ENCODE measurements at regions not wholly inside any gene's neighbourhood (a gene's known extent, or its start where the extent isn't known, plus 50 kb on each side); places are given as distances from the start of the nearest gene placed in this dataset.

DNA sequence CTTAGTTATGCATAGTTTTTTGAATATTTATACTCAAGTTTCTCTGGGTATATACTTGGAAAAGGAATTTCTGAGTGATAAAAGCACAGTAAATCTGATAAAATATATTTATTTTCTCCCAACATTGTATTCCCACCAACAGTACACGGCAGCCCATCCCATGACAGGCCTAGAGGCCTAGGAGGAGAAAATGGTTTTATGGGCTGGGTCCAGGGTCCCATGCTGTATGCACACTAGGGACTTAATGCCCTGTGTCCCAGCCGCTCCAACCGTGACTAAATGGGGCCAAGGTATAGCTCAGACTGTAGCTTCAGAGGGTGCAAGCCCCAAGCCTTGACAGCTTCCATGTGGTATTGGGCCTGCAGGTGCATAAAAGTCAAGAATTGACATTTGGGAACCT, 1007.7 kb downstream of the DSC3 start:
- Histone ChIP-seq H3K4me1 (ENCODE audit: control insufficient read depth, low read length) (no peaks in the 10 kb centered on the region), H3K36me3 (ENCODE audit: control insufficient read depth, low read length) (no peaks in the 10 kb centered on the region), H3K4me2 (ENCODE audit: low read length) (no peak overlapping the region), H4K20me1 (ENCODE audit: control insufficient read depth, insufficient read depth, low read depth, low read length) (no peaks in the 10 kb centered on the region), H3K4me3 (ENCODE audit: low read length) (no peak overlapping the region), H3K9me2 (replicated peaks; ENCODE audit: control insufficient read depth, low read length) (no peaks in the 10 kb centered on the region), H3K27me3 (ENCODE audit: control insufficient read depth, low read length) (no peaks in the 10 kb centered on the region), H3K9me3 (ENCODE audit: control insufficient read depth, insufficient read depth, low read length) (peaks cover 5% of the 10 kb centered on the region; the same call in 1 of the 2 replicates), H3K27ac (ENCODE audit: low read depth, low read length) (no peak overlapping the region), H3F3A (ENCODE audit: control insufficient read depth, insufficient read depth) (no peaks in the 10 kb centered on the region), H3K79me2 (ENCODE audit: control insufficient read depth, low read length) (no peaks in the 10 kb centered on the region)
- no peak for TF ChIP-seq EZH2phosphoT487 (IDR thresholded peaks at IDR 0.05; ENCODE audit: borderline replicate concordance, low read length)
- TF ChIP-seq, protein P1, sequence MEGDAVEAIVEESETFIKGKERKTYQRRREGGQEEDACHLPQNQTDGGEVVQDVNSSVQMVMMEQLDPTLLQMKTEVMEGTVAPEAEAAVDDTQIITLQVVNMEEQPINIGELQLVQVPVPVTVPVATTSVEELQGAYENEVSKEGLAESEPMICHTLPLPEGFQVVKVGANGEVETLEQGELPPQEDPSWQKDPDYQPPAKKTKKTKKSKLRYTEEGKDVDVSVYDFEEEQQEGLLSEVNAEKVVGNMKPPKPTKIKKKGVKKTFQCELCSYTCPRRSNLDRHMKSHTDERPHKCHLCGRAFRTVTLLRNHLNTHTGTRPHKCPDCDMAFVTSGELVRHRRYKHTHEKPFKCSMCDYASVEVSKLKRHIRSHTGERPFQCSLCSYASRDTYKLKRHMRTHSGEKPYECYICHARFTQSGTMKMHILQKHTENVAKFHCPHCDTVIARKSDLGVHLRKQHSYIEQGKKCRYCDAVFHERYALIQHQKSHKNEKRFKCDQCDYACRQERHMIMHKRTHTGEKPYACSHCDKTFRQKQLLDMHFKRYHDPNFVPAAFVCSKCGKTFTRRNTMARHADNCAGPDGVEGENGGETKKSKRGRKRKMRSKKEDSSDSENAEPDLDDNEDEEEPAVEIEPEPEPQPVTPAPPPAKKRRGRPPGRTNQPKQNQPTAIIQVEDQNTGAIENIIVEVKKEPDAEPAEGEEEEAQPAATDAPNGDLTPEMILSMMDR (IDR thresholded peaks at IDR 0.05; ENCODE audit: low read depth, low read length, poor library complexity, severe bottlenecking): no peak

DNA sequence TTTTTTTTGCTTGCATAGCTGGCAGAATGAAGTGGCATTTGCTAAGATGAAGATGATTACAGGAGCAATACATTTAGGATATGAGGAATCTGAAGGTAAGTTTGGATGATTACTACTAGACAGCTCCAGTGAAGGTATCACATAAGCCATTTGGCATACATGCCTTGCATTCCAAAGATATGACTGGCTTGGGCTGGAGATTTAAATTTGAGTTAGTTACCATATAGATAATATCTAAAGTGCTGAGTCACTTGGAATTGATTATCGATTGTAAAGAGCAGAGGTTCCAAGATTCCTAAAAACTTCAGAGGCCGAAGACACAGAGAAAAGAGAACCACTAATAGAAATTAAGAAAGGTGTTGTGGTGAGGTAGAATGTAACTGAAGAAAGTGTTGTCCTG, 1026.4 kb downstream of the DSC3 start:
- no peaks in the 10 kb centered on the region for H3K79me2 ChIP-seq (ENCODE audit: control insufficient read depth, low read length)
- H3K27me3 ChIP-seq (ENCODE audit: control insufficient read depth, low read length): no peaks in the 10 kb centered on the region
- H4K20me1 ChIP-seq (ENCODE audit: control insufficient read depth, insufficient read depth, low read depth, low read length): no peaks in the 10 kb centered on the region
- no peaks in the 10 kb centered on the region for H3K9me3 ChIP-seq (ENCODE audit: control insufficient read depth, insufficient read depth, low read length)
- H3K36me3 ChIP-seq (ENCODE audit: control insufficient read depth, low read length): no peaks in the 10 kb centered on the region
- H3K27ac ChIP-seq (ENCODE audit: low read depth, low read length): no peak overlapping the region
- TF ChIP-seq, protein P1 (IDR thresholded peaks at IDR 0.05; ENCODE audit: low read depth, low read length, poor library complexity, severe bottlenecking): no peak
- no peak for TF ChIP-seq EZH2phosphoT487 (IDR thresholded peaks at IDR 0.05; ENCODE audit: borderline replicate concordance, low read length)
- H3K4me2 ChIP-seq (ENCODE audit: low read length): no peak overlapping the region
- H3K9me2 ChIP-seq (replicated peaks; ENCODE audit: control insufficient read depth, low read length): no peaks in the 10 kb centered on the region
- H3K4me3 ChIP-seq (ENCODE audit: low read length): no peak overlapping the region
- no peaks in the 10 kb centered on the region for H3K4me1 ChIP-seq (ENCODE audit: control insufficient read depth, low read length)
- H3F3A ChIP-seq (ENCODE audit: control insufficient read depth, insufficient read depth): no peaks in the 10 kb centered on the region

DNA sequence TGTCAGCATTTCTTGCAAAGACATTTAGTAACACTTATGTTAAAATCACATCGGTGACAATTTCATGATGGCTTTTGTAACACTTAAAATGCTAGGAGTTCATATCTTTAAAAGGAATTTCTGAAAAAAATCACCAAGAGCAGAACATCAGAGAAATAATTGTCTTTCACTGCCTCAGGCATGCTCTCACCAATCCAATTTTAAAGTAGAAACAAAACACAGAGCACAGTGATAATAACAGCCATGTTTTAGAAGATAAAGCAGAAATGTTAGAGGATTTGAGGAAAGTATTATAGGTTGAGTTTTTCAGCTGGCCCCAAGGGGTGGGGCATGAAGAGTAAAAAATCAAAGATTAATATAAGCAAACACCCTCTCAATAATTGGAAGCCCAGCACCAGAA, 1037.6 kb downstream of the DSC3 start:
- Histone ChIP-seq H3K27ac (ENCODE audit: low read depth, low read length) (no peak overlapping the region), H3K79me2 (ENCODE audit: control insufficient read depth, low read length) (no peaks in the 10 kb centered on the region), H3K9me3 (ENCODE audit: control insufficient read depth, insufficient read depth, low read length) (no peaks in the 10 kb centered on the region), H3K9me2 (replicated peaks; ENCODE audit: control insufficient read depth, low read length) (no peaks in the 10 kb centered on the region), H3K36me3 (ENCODE audit: control insufficient read depth, low read length) (no peaks in the 10 kb centered on the region), H3F3A (ENCODE audit: control insufficient read depth, insufficient read depth) (no peaks in the 10 kb centered on the region), H3K4me1 (ENCODE audit: control insufficient read depth, low read length) (no peaks in the 10 kb centered on the region), H3K27me3 (ENCODE audit: control insufficient read depth, low read length) (no peaks in the 10 kb centered on the region), H3K4me2 (ENCODE audit: low read length) (no peak overlapping the region), H4K20me1 (ENCODE audit: control insufficient read depth, insufficient read depth, low read depth, low read length) (no peaks in the 10 kb centered on the region), H3K4me3 (ENCODE audit: low read length) (no peak overlapping the region)
- TF ChIP-seq, protein P1 (IDR thresholded peaks at IDR 0.05; ENCODE audit: low read depth, low read length, poor library complexity, severe bottlenecking): no peak
- TF ChIP-seq EZH2phosphoT487 (IDR thresholded peaks at IDR 0.05; ENCODE audit: borderline replicate concordance, low read length): no peak

DNA sequence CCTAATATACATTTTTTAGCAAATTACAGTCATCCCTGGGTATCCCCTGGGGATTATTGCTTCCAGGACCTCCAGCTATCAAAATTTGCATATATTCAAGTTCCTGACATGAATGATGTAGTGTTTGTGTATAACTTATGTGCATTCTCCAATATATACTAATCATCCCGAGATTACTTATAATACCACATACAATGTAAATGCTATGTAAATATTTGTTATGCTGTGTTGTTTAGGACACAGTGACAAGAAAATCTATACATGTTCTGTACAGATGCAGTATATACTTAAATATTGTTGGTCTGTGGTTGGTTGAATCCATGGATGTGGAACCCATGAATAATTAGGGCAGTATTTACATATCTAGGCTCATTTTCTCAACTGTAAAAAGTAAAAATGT, 1060.3 kb downstream of the DSC3 start:
- Histone ChIP-seq H3K27ac (ENCODE audit: low read depth, low read length) (no peak overlapping the region), H3K36me3 (ENCODE audit: control insufficient read depth, low read length) (no peaks in the 10 kb centered on the region), H4K20me1 (ENCODE audit: control insufficient read depth, insufficient read depth, low read depth, low read length) (no peaks in the 10 kb centered on the region), H3K79me2 (ENCODE audit: control insufficient read depth, low read length) (no peaks in the 10 kb centered on the region), H3K9me2 (replicated peaks; ENCODE audit: control insufficient read depth, low read length) (no peaks in the 10 kb centered on the region), H3K9me3 (ENCODE audit: control insufficient read depth, insufficient read depth, low read length) (no peaks in the 10 kb centered on the region), H3K4me1 (ENCODE audit: control insufficient read depth, low read length) (no peaks in the 10 kb centered on the region), H3F3A (ENCODE audit: control insufficient read depth, insufficient read depth) (no peaks in the 10 kb centered on the region), H3K4me3 (ENCODE audit: low read length) (no peak overlapping the region), H3K27me3 (ENCODE audit: control insufficient read depth, low read length) (no peaks in the 10 kb centered on the region), H3K4me2 (ENCODE audit: low read length) (no peak overlapping the region)
- no peak for TF ChIP-seq EZH2phosphoT487 (IDR thresholded peaks at IDR 0.05; ENCODE audit: borderline replicate concordance, low read length)
- TF ChIP-seq, protein P1 (IDR thresholded peaks at IDR 0.05; ENCODE audit: low read depth, low read length, poor library complexity, severe bottlenecking): no peak

Measured in DOHH2 (cell line).